ENCODE measurements at regions not wholly inside any gene's neighbourhood (a gene's known extent, or its start where the extent isn't known, plus 50 kb on each side); places are given as distances from the start of the nearest gene placed in this dataset.

DNA sequence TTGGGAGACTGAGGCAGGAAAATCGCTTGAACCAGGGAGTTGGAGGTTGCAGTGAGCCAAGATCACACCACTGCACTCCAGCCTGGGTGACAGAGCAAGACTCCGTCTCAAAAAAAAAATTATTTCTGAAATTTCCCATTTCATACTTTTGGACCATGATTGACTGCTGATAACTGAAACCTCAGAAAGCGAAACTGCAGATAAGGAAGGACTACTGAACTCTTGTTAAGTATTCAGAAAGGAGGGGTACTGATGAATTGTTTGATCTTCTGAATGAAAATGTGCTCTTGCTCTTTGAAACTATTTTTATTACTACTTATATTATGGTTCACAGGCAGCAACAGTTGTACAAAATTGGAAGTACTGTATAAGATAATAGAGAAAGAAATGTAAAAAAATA is 69.0 kb downstream of the HDGFL1 start:
- TF ChIP-seq EZH2 (IDR thresholded peaks at IDR 0.05) (no peak), POLR2AphosphoS5 (IDR thresholded peaks at IDR 0.05; ENCODE audit: borderline replicate concordance, low read depth, low read length) (no peak)
